ENCODE measurements at regions not wholly inside any gene's neighbourhood (a gene's known extent, or its start where the extent isn't known, plus 50 kb on each side); places are given as distances from the start of the nearest gene placed in this dataset.
"Not testable (repeated sequence)": the region's sequence is repeated elsewhere in the genome, so short reads cannot be mapped to it uniquely, and the experiment has no call there.

DNA sequence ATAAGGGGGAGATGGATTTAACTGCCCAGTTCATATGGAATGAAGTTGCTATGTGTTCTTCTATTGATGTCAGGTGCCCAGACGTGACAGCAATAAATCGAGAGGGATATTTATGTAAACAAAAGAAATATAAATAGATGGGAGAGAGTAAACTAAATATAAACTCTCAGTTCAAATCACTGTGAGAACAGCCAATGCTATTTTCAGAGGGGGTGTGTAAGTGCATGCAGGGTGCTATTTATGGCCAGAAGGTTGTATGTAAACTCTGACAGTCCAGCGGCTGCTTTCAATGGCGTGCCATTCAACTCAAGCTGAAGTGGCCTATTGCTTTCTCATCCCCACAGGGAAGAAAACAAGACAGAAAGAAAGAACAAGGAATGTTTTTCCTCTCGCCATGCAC lies 127.2 kb downstream of the KCNA5 start:
- intact Hi-C loops (cut with DNase I; ENCODE audit: low total_unique reads): no loop called here
- Histone ChIP-seq H3K36me3 (no peaks in the 10 kb centered on the region), H3K27ac (no peak overlapping the region), H3K4me3 (no peak overlapping the region), H3K27me3 (peaks cover 0 to 8% (median 0%) of the 10 kb centered on the region in 3 donors), H3K9me3 (no peaks in the 10 kb centered on the region), H3K4me1 (no peaks in the 10 kb centered on the region)
- TF ChIP-seq, protein P1, sequence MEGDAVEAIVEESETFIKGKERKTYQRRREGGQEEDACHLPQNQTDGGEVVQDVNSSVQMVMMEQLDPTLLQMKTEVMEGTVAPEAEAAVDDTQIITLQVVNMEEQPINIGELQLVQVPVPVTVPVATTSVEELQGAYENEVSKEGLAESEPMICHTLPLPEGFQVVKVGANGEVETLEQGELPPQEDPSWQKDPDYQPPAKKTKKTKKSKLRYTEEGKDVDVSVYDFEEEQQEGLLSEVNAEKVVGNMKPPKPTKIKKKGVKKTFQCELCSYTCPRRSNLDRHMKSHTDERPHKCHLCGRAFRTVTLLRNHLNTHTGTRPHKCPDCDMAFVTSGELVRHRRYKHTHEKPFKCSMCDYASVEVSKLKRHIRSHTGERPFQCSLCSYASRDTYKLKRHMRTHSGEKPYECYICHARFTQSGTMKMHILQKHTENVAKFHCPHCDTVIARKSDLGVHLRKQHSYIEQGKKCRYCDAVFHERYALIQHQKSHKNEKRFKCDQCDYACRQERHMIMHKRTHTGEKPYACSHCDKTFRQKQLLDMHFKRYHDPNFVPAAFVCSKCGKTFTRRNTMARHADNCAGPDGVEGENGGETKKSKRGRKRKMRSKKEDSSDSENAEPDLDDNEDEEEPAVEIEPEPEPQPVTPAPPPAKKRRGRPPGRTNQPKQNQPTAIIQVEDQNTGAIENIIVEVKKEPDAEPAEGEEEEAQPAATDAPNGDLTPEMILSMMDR (IDR thresholded peaks at IDR 0.05): no peak
- TF ChIP-seq POLR2AphosphoS5 (IDR thresholded peaks at IDR 0.05) (no peak), EP300 (IDR thresholded peaks at IDR 0.05) (no peak), POLR2A (IDR thresholded peaks at IDR 0.05) (no peak)
- 30 to 55% (median 45%) methylated on average over 5 of the region's 5 CpGs for WGBS, 5 donors
- no peak for DNase-seq

DNA sequence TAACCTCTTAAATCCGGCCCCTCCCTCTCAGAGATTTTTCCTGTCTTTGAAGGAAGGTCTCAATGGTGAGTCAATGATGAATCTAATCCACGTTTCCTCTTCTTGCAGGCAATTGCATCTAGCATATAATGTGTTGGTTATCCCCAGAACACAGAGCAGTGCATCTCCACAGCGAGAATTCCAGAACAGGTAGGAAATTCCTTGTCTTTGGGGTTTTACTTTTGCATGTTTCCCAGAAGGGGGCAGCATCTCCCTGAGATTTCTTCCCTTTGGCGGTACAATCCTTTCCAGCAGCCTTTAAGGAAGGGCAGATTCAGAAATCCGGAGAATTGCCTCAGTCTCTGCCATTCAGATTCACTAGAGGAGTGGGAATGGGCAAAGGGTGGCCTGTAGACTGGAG lies 128.0 kb downstream of the KCNA5 start:
- H3K4me1 ChIP-seq: no peaks in the 10 kb centered on the region
- no peak overlapping the region for H3K4me3 ChIP-seq
- H3K27me3 ChIP-seq: peaks cover 0 to 8% (median 0%) of the 10 kb centered on the region in 3 donors
- peak in 1 of 2 donors; percentile 82 for DNase-seq
- TF ChIP-seq POLR2AphosphoS5 (IDR thresholded peaks at IDR 0.05): no peak
- TF ChIP-seq POLR2A (IDR thresholded peaks at IDR 0.05): no peak
- no peak for TF ChIP-seq EP300 (IDR thresholded peaks at IDR 0.05)
- TF ChIP-seq, protein P1 (IDR thresholded peaks at IDR 0.05): peak in 4 of 7 experiments; percentile 12 to 51 (median 45)
- H3K36me3 ChIP-seq: no peaks in the 10 kb centered on the region
- 18 to 22% (median 20%) methylated on average over 5 of the region's 5 CpGs for WGBS, 5 donors
- intact Hi-C loops (cut with DNase I; ENCODE audit: low total_unique reads): no loop called here
- H3K27ac ChIP-seq: no peak overlapping the region
- no peaks in the 10 kb centered on the region for H3K9me3 ChIP-seq

DNA sequence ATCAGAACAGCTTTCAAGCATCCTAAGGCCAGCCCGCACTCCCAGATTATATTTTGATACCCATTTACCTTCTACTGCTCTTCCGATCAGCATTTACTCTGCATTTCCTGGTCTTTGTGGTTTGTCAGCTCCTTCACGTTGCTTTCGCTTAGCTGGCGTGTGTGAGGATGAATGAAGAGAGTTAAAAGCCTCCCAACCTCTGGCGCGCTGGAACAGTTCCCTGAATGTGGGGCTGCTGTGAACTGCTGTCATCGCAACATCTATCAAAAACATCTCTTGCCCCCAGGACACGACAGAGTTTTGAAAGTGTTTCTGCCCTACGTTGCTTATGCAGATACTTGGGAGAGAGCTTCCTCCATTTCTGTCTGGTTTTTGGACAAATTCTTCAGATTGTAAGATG lies 129.2 kb downstream of the KCNA5 start:
- no peak for DNase-seq
- TF ChIP-seq POLR2AphosphoS5 (IDR thresholded peaks at IDR 0.05) (no peak), POLR2A (IDR thresholded peaks at IDR 0.05) (no peak), EP300 (IDR thresholded peaks at IDR 0.05) (no peak)
- TF ChIP-seq, protein P1 (IDR thresholded peaks at IDR 0.05): no peak
- Histone ChIP-seq H3K4me1 (no peaks in the 10 kb centered on the region), H3K9me3 (no peaks in the 10 kb centered on the region), H3K27me3 (peaks cover 0 to 8% (median 0%) of the 10 kb centered on the region in 3 donors), H3K36me3 (no peaks in the 10 kb centered on the region), H3K4me3 (no peak overlapping the region), H3K27ac (no peak overlapping the region)
- intact Hi-C loops (cut with DNase I; ENCODE audit: low total_unique reads): no loop called here
- 72 to 85% (median 76%) methylated on average over 10 of the region's 10 CpGs for WGBS, 5 donors

DNA sequence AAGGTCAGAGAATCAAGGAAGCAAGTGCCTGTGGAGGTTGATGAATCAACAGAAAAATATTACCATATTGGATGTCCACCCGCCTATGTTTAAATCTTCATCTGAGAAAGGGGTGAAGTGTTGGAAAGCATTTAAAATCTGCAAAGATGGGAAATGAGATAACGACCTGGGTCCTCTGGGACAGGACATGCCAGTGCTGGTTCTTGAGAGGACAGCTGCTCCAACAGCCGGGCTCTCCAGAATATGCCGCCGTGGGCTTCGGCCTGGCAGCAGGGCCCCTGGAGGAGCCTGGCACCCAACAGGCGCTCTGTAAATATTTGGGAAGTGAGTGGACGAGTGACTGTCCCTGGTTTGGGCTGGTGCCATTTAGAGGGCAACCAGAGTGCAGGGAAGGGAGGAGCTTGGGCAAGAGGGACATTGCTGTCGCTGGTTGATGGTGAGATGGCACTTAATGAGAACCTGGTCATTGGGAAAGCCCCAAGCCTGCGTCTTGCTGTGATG lies 129.9 kb downstream of the KCNA5 start:
- intact Hi-C loops (cut with DNase I; ENCODE audit: low total_unique reads): no loop called here

DNA sequence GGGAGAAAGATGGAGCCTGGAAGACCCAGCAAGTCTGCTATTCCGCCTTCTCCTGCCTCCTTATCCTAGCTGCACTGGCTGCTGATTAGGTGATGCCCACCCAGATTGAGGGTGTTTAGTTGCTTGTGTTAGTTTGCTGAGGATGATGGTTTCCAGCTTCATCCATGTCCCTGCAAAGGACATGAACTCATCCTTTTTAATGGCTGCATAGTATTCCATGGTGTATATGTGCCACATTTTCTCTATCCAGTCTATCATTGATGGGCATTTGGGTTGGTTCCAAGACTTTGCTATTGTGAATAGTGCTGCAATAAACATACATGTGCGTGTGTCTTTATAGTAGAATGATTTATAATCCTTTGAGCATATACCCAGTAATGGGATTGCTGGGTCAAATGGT lies 131.7 kb downstream of the KCNA5 start:
- intact Hi-C loops (cut with DNase I; ENCODE audit: low total_unique reads); H3K4me1 ChIP-seq; DNase-seq; H3K27me3 ChIP-seq; H3K36me3 ChIP-seq; H3K4me3 ChIP-seq; H3K27ac ChIP-seq; H3K9me3 ChIP-seq: not testable (repeated sequence)
- 89 to 98% (median 95%) methylated on average over 2 of the region's 2 CpGs for WGBS, 5 donors

More for the DNA sequence above, 129.9 kb downstream of the KCNA5 start:
- Histone ChIP-seq H3K4me1 (no peaks in the 10 kb centered on the region), H3K36me3 (no peaks in the 10 kb centered on the region), H3K27me3 (peaks cover 0 to 8% (median 0%) of the 10 kb centered on the region in 3 donors), H3K9me3 (no peaks in the 10 kb centered on the region), H3K4me3 (no peak overlapping the region), H3K27ac (no peak overlapping the region)
- WGBS, 5 donors: 67 to 78% (median 74%) methylated on average over 10 of the region's 10 CpGs
- TF ChIP-seq EP300 (IDR thresholded peaks at IDR 0.05) (no peak), POLR2AphosphoS5 (IDR thresholded peaks at IDR 0.05) (no peak), POLR2A (IDR thresholded peaks at IDR 0.05) (no peak)
- TF ChIP-seq, protein P1 (IDR thresholded peaks at IDR 0.05): no peak
- DNase-seq: no peak

All from stomach (tissue), 8 donors.